Astrocyte (in vitro differentiated cells and primary cell): ENCODE measurements at regions not wholly inside any gene's neighbourhood (a gene's known extent, or its start where the extent isn't known, plus 50 kb on each side); places are given as distances from the start of the nearest gene placed in this dataset.

Source experiments
- DNase-seq: peaks from one replicate; pipeline ENCODE4 v3.0.0-alpha.2; 2010; ENCODE audit warnings: low read depth
- FAIRE-seq: peaks from 2 replicates; lab custom pipeline; 2011; peaks lifted over from hg19 to GRCh38; lab: Jason Lieb, UNC
- H2AFZ ChIP-seq: 2 replicates; pipeline ENCODE4 v1.6.0; 2012; ENCODE audit warnings: low read depth, low read length, inconsistent platforms
- H3K27ac ChIP-seq: 2 replicates; pipeline ENCODE4 v1.5.1; 2011; ENCODE audit warnings: low read depth, low read length, inconsistent platforms
- H3K27me3 ChIP-seq: 2 replicates; pipeline ENCODE4 v1.6.0; 2011; ENCODE audit warnings: low read length, inconsistent platforms; ENCODE audit not compliant: insufficient read depth
- H3K36me3 ChIP-seq: 2 replicates; pipeline ENCODE4 v1.5.1; 2011; ENCODE audit warnings: low read length, inconsistent platforms; ENCODE audit not compliant: insufficient read depth
- H3K4me1 ChIP-seq: 2 replicates; pipeline ENCODE4 v1.5.1; 2011; ENCODE audit warnings: low read length, inconsistent platforms; ENCODE audit not compliant: insufficient read depth
- H3K4me2 ChIP-seq: 2 replicates; pipeline ENCODE4 v1.6.0; 2012; ENCODE audit warnings: low read length, inconsistent platforms
- H3K4me3 ChIP-seq: 2 replicates; pipeline ENCODE4 v1.5.1; 2011; ENCODE audit warnings: low read depth, mild to moderate bottlenecking, low read length, inconsistent platforms; ENCODE audit not compliant: insufficient read depth
- H3K79me2 ChIP-seq: 2 replicates; pipeline ENCODE4 v1.6.0; 2012; ENCODE audit warnings: mild to moderate bottlenecking, low read length, inconsistent platforms; ENCODE audit not compliant: insufficient read depth
- H3K9ac ChIP-seq: 2 replicates; pipeline ENCODE4 v1.6.0; 2012; ENCODE audit warnings: mild to moderate bottlenecking, low read length, inconsistent platforms
- H3K9me3 ChIP-seq: 2 replicates; pipeline ENCODE4 v1.5.1; 2012; ENCODE audit warnings: low read depth, mild to moderate bottlenecking, low read length, inconsistent platforms; ENCODE audit not compliant: insufficient read depth
- H4K20me1 ChIP-seq: 2 replicates; pipeline ENCODE4 v1.6.0; 2012; ENCODE audit warnings: low read length, inconsistent platforms; ENCODE audit not compliant: insufficient read depth
- H3K27ac Mint-ChIP-seq: one replicate; pipeline ENCODE4 v1.8.0; 2021; ENCODE audit warnings: mild to moderate bottlenecking, mixed read lengths; ENCODE audit not compliant: unreplicated experiment
- H3K27me3 Mint-ChIP-seq: one replicate; pipeline ENCODE4 v1.8.0; 2021; ENCODE audit warnings: low read depth, mixed read lengths; ENCODE audit not compliant: unreplicated experiment
- H3K36me3 Mint-ChIP-seq: one replicate; pipeline ENCODE4 v1.8.0; 2021; ENCODE audit warnings: low read depth, mixed read lengths; ENCODE audit not compliant: unreplicated experiment
- H3K4me1 Mint-ChIP-seq: one replicate; pipeline ENCODE4 v1.8.0; 2021; ENCODE audit warnings: low read depth, mixed read lengths; ENCODE audit not compliant: unreplicated experiment
- H3K4me3 Mint-ChIP-seq: one replicate; pipeline ENCODE4 v1.8.0; 2021; ENCODE audit warnings: mild to moderate bottlenecking, moderate library complexity, mixed read lengths; ENCODE audit not compliant: unreplicated experiment
- H3K9me3 Mint-ChIP-seq: one replicate; pipeline ENCODE4 v1.8.0; 2021; ENCODE audit warnings: mild to moderate bottlenecking, mixed read lengths; ENCODE audit not compliant: unreplicated experiment
- EZH2 ChIP-seq: IDR thresholded peaks from 2 replicates; pipeline ENCODE4 v1.6.1; 2012; ENCODE audit warnings: mild to moderate bottlenecking, low read length, inconsistent platforms; ENCODE audit not compliant: insufficient read depth
- TF ChIP-seq, protein P1 (sequence below): IDR thresholded peaks from 2 replicates; pipeline ENCODE4 v1.5.1; 2011; ENCODE audit warnings: low read depth, mild to moderate bottlenecking, inconsistent platforms, low read length, moderate library complexity; ENCODE audit not compliant: insufficient read depth

DNA sequence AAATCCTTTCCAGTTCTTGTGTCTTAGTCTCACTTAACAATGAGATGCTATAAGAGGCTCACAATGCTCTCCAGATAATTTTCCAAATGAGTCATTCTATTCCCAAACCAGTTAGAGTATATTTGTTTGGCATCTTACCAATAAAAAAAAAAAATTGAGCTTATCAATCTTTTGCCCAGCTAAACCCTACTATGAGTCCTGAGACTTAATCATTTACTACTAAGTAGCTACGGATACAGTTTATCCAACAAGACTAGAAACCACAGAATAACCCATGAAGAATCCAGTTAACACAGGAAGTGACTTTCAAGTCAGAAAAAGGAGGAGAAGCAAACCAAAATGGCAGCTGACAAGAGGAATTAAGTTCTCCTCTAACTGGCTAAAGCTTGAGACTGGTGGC, 330.3 kb upstream of the XYLT1 start:
- Mint-ChIP-seq H3K4me1 (peaks cover 23% of the 10 kb centered on the region), H3K36me3 (no peaks in the 10 kb centered on the region), H3K4me3 (no peak overlapping the region), H3K27ac (no peak overlapping the region), H3K9me3 (peaks cover 2% of the 10 kb centered on the region), H3K27me3 (peaks cover 2% of the 10 kb centered on the region)
- H3K9ac ChIP-seq: no peak overlapping the region
- no peaks in the 10 kb centered on the region for H3K36me3 ChIP-seq
- no peak overlapping the region for H3K4me3 ChIP-seq
- no peak overlapping the region for H2AFZ ChIP-seq
- H3K4me1 ChIP-seq: peaks cover 6% of the 10 kb centered on the region
- DNase-seq (peak; percentile 80), FAIRE-seq (no peak)
- no peaks in the 10 kb centered on the region for H4K20me1 ChIP-seq
- no peaks in the 10 kb centered on the region for H3K27me3 ChIP-seq
- H3K9me3 ChIP-seq: no peaks in the 10 kb centered on the region
- H3K4me2 ChIP-seq: no peak overlapping the region
- TF ChIP-seq, protein P1, sequence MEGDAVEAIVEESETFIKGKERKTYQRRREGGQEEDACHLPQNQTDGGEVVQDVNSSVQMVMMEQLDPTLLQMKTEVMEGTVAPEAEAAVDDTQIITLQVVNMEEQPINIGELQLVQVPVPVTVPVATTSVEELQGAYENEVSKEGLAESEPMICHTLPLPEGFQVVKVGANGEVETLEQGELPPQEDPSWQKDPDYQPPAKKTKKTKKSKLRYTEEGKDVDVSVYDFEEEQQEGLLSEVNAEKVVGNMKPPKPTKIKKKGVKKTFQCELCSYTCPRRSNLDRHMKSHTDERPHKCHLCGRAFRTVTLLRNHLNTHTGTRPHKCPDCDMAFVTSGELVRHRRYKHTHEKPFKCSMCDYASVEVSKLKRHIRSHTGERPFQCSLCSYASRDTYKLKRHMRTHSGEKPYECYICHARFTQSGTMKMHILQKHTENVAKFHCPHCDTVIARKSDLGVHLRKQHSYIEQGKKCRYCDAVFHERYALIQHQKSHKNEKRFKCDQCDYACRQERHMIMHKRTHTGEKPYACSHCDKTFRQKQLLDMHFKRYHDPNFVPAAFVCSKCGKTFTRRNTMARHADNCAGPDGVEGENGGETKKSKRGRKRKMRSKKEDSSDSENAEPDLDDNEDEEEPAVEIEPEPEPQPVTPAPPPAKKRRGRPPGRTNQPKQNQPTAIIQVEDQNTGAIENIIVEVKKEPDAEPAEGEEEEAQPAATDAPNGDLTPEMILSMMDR: no peak
- TF ChIP-seq EZH2: no peak
- H3K27ac ChIP-seq: peak overlapping the region; percentile 55
- no peaks in the 10 kb centered on the region for H3K79me2 ChIP-seq

DNA sequence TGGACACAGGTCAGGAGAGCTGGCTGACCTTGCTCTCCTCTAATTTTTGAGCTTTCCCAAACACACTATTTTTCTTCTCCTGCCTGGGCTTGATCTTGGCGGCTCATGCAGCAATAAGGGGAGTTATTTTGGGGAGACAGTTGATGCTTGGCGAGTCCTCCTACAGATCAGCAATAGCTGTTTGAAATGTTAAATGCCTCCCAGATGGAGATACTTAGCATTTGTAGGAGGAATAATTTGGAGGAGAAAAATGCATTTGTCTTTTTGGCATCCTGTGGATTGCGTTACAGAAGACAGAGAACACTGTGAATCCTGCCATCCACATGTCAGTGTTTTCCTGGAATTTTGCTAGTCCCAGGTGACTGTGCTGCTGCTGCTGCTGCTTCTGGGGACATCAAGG, 328.0 kb upstream of the XYLT1 start:
- H3K27ac Mint-ChIP-seq: no peak overlapping the region

DNA sequence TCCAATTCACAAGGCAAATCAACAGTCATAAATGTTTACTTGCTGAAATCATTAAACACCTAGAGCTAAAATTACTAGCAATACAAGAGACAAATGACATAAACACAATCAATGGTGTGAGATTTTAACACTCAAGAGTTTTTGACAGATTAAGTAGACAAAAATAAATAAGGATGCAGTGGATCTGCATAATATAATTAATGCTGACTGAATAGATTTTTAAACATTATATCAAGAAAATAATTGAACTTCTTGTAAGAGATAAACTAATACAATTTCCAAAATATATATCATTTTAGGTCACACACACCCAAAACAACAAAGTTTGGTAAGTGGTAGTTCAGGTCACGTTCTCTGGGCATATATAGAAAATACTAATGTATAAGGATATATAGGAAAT, 322.6 kb upstream of the XYLT1 start:
- Histone ChIP-seq H3K27me3 (peaks cover 3% of the 10 kb centered on the region), H3K9ac (no peak overlapping the region), H3K4me2 (no peak overlapping the region), H3K4me1 (no peaks in the 10 kb centered on the region), H3K9me3 (no peaks in the 10 kb centered on the region), H3K27ac (no peak overlapping the region), H3K79me2 (no peaks in the 10 kb centered on the region), H2AFZ (no peak overlapping the region), H4K20me1 (no peaks in the 10 kb centered on the region), H3K36me3 (no peaks in the 10 kb centered on the region), H3K4me3 (no peak overlapping the region)
- Mint-ChIP-seq H3K27ac (no peak overlapping the region), H3K4me1 (no peaks in the 10 kb centered on the region), H3K9me3 (peaks cover 2% of the 10 kb centered on the region), H3K4me3 (no peak overlapping the region), H3K36me3 (no peaks in the 10 kb centered on the region), H3K27me3 (peaks cover 5% of the 10 kb centered on the region)
- no peak for FAIRE-seq
- TF ChIP-seq, protein P1: no peak
- TF ChIP-seq EZH2: no peak
- DNase-seq: no peak

More for the DNA sequence above, 328.0 kb upstream of the XYLT1 start:
- H3K4me1 ChIP-seq: peaks cover 3% of the 10 kb centered on the region
- no peak for TF ChIP-seq EZH2
- TF ChIP-seq, protein P1: no peak
- H3K27me3 ChIP-seq: no peaks in the 10 kb centered on the region
- H2AFZ ChIP-seq: no peak overlapping the region
- H3K36me3 ChIP-seq: no peaks in the 10 kb centered on the region
- FAIRE-seq: no peak
- H3K36me3 Mint-ChIP-seq: no peaks in the 10 kb centered on the region
- H3K4me2 ChIP-seq: no peak overlapping the region
- H3K79me2 ChIP-seq: no peaks in the 10 kb centered on the region
- peaks cover 18% of the 10 kb centered on the region for H3K4me1 Mint-ChIP-seq
- H3K4me3 Mint-ChIP-seq: no peak overlapping the region
- peaks cover 2% of the 10 kb centered on the region for H3K27me3 Mint-ChIP-seq
- DNase-seq: no peak
- no peak overlapping the region for H3K9ac ChIP-seq
- H4K20me1 ChIP-seq: no peaks in the 10 kb centered on the region
- H3K4me3 ChIP-seq: no peak overlapping the region
- peaks cover 2% of the 10 kb centered on the region for H3K9me3 Mint-ChIP-seq
- H3K27ac ChIP-seq: no peak overlapping the region
- no peaks in the 10 kb centered on the region for H3K9me3 ChIP-seq
